ENCODE measurements at regions not wholly inside any gene's neighbourhood (a gene's known extent, or its start where the extent isn't known, plus 50 kb on each side); places are given as distances from the start of the nearest gene placed in this dataset.

- no peaks in the 10 kb centered on the region for H3K79me2 ChIP-seq
- no peaks in the 10 kb centered on the region for H3K9me3 ChIP-seq (ENCODE audit: control insufficient read depth, low read length)
- H3K36me3 ChIP-seq (ENCODE audit: control insufficient read depth, insufficient read depth, low read length): no peaks in the 10 kb centered on the region
- H3K9ac ChIP-seq: no peak overlapping the region
- no peak overlapping the region for H2AFZ ChIP-seq
- no peaks in the 10 kb centered on the region for H3K4me1 ChIP-seq
- no peak overlapping the region for H3K4me2 ChIP-seq (ENCODE audit: low read length)
- H3K27ac ChIP-seq: no peak overlapping the region
- no peak for TF ChIP-seq CTCF (IDR thresholded peaks at IDR 0.05)
- no peak overlapping the region for H3K4me3 ChIP-seq (ENCODE audit: low read depth, low read length)
- no peaks in the 10 kb centered on the region for H3K27me3 ChIP-seq (ENCODE audit: control insufficient read depth, insufficient read depth, low read length)
These were observed 305.9 kb downstream of the AJAP1 start for GRCh38 chr1:4960336-4960735.

- no peak overlapping the region for H3K4me3 ChIP-seq (ENCODE audit: low read depth, low read length)
- no peaks in the 10 kb centered on the region for H3K79me2 ChIP-seq
- H3K36me3 ChIP-seq (ENCODE audit: control insufficient read depth, insufficient read depth, low read length): no peaks in the 10 kb centered on the region
- H2AFZ ChIP-seq: no peak overlapping the region
- no peak for TF ChIP-seq CTCF (IDR thresholded peaks at IDR 0.05)
- H3K27me3 ChIP-seq (ENCODE audit: control insufficient read depth, insufficient read depth, low read length): no peaks in the 10 kb centered on the region
- no peaks in the 10 kb centered on the region for H3K4me1 ChIP-seq
- H3K27ac ChIP-seq: no peak overlapping the region
- no peaks in the 10 kb centered on the region for H3K9me3 ChIP-seq (ENCODE audit: control insufficient read depth, low read length)
- no peak overlapping the region for H3K4me2 ChIP-seq (ENCODE audit: low read length)
- no peak overlapping the region for H3K9ac ChIP-seq
These were observed 304.8 kb downstream of the AJAP1 start for GRCh38 chr1:4959216-4959615.

- no peaks in the 10 kb centered on the region for H3K36me3 ChIP-seq (ENCODE audit: control insufficient read depth, insufficient read depth, low read length)
- no peak overlapping the region for H2AFZ ChIP-seq
- no peaks in the 10 kb centered on the region for H3K9me3 ChIP-seq (ENCODE audit: control insufficient read depth, low read length)
- no peaks in the 10 kb centered on the region for H3K79me2 ChIP-seq
- no peak for TF ChIP-seq CTCF (IDR thresholded peaks at IDR 0.05)
- no peak overlapping the region for H3K27ac ChIP-seq
- H3K27me3 ChIP-seq (ENCODE audit: control insufficient read depth, insufficient read depth, low read length): no peaks in the 10 kb centered on the region
- no peak overlapping the region for H3K4me3 ChIP-seq (ENCODE audit: low read depth, low read length)
- H3K4me1 ChIP-seq: no peaks in the 10 kb centered on the region
- no peak overlapping the region for H3K4me2 ChIP-seq (ENCODE audit: low read length)
- H3K9ac ChIP-seq: no peak overlapping the region
These were observed 302.6 kb downstream of the AJAP1 start for GRCh38 chr1:4957027-4957426.

- Histone ChIP-seq H3K4me1 (no peaks in the 10 kb centered on the region), H3K27me3 (ENCODE audit: control insufficient read depth, insufficient read depth, low read length) (no peaks in the 10 kb centered on the region), H3K4me2 (ENCODE audit: low read length) (no peak overlapping the region), H2AFZ (no peak overlapping the region), H3K4me3 (ENCODE audit: low read depth, low read length) (no peak overlapping the region), H3K36me3 (ENCODE audit: control insufficient read depth, insufficient read depth, low read length) (no peaks in the 10 kb centered on the region), H3K9me3 (ENCODE audit: control insufficient read depth, low read length) (no peaks in the 10 kb centered on the region), H3K79me2 (no peaks in the 10 kb centered on the region), H3K9ac (no peak overlapping the region), H3K27ac (no peak overlapping the region)
- no peak for TF ChIP-seq CTCF (IDR thresholded peaks at IDR 0.05)
These were observed 300.0 kb downstream of the AJAP1 start for GRCh38 chr1:4954392-4954791.

- no peaks in the 10 kb centered on the region for H3K36me3 ChIP-seq (ENCODE audit: control insufficient read depth, insufficient read depth, low read length)
- H3K4me1 ChIP-seq: no peaks in the 10 kb centered on the region
- TF ChIP-seq CTCF (IDR thresholded peaks at IDR 0.05): no peak
- H3K9me3 ChIP-seq (ENCODE audit: control insufficient read depth, low read length): no peaks in the 10 kb centered on the region
- H3K4me2 ChIP-seq (ENCODE audit: low read length): no peak overlapping the region
- H2AFZ ChIP-seq: no peak overlapping the region
- H3K79me2 ChIP-seq: no peaks in the 10 kb centered on the region
- no peak overlapping the region for H3K27ac ChIP-seq
- H3K27me3 ChIP-seq (ENCODE audit: control insufficient read depth, insufficient read depth, low read length): no peaks in the 10 kb centered on the region
- no peak overlapping the region for H3K4me3 ChIP-seq (ENCODE audit: low read depth, low read length)
- no peak overlapping the region for H3K9ac ChIP-seq
These were observed 297.2 kb downstream of the AJAP1 start for GRCh38 chr1:4951601-4952000.
